Heart left ventricle (tissue), 13 donors: ENCODE measurements at regions not wholly inside any gene's neighbourhood (a gene's known extent, or its start where the extent isn't known, plus 50 kb on each side); places are given as distances from the start of the nearest gene placed in this dataset.

Experiments used
- POLR2A ChIP-seq, 2 donors: fragments of 450-650 bp; IDR thresholded peaks; one replicate each; pipeline ENCODE4 v1.6.1; 2017; ENCODE audit warnings: antibody characterized with exemption in 2 of 2, mild to moderate bottlenecking in 2 of 2, moderate library complexity in 2 of 2
- TF ChIP-seq, protein P1 (sequence below), 12 donors: fragments of 200-600 bp; sonication (generic) in 4 of 12; IDR thresholded peaks; one replicate each; pipeline versions ENCODE4 v1.5.0 to v1.8.0; 2018 to 2022; ENCODE audit warnings: antibody characterized with exemption in 12 of 12, mild to moderate bottlenecking in 5 of 12
- donor health status: ischemic (EF 13 %, LVEDD 7.1; RV severe dilation, severe dysfunction).
- donor health status: DM: no; HTN: yes; CAD: no.
- donor health status: DM: no; HTN: no; CAD: no.
- donor health status: ischemic (EF 25% LVEDD 6.9; RV normal size, moderate dysfunction).
- donor health status: ischemic (EF 25% LVEDD 5.7; RV mildly dilated, moderate dysfunction).
- donor health status: ischemic (EF 35%, LVEDD 5.7; RV mildly dilated, moderate dysfunction).
- donor health status: nonischemic (EF 11% LVEDD 7.7; RV severe dilation, severe dysfunction).
- donor health status: DM: yes; HTN: yes; CAD: no.
- donor health status: PGD.
- donor health status: ischemic (EF 29% LVEDD 5.4; RV normal size, mild dysfunction).
- donor health status: nonischemic (EF 23%, LVEDD 6.1; RV moderate dilation, normal function).

DNA sequence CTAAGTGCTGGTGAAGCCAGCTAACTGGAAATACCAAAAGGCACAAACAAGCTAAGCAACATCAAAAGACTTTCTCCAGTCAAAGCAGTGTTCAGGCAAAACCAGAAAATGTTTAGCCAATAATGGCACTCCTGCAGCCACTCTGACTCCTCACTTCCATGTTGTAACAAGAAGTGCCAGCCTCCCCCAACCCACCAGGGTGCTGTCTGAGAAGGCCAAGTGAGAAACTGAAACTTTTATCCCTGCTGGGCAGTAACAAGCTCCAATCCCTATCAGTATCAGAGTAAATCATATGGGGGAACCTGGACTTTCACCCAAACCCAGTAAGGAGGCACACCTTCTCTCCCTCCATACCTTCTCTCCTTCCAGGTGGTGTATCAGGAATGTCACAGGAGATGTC lies 414.8 kb upstream of the NMUR2 start:
- TF ChIP-seq POLR2A (IDR thresholded peaks at IDR 0.05) = no peak
- TF ChIP-seq, protein P1, sequence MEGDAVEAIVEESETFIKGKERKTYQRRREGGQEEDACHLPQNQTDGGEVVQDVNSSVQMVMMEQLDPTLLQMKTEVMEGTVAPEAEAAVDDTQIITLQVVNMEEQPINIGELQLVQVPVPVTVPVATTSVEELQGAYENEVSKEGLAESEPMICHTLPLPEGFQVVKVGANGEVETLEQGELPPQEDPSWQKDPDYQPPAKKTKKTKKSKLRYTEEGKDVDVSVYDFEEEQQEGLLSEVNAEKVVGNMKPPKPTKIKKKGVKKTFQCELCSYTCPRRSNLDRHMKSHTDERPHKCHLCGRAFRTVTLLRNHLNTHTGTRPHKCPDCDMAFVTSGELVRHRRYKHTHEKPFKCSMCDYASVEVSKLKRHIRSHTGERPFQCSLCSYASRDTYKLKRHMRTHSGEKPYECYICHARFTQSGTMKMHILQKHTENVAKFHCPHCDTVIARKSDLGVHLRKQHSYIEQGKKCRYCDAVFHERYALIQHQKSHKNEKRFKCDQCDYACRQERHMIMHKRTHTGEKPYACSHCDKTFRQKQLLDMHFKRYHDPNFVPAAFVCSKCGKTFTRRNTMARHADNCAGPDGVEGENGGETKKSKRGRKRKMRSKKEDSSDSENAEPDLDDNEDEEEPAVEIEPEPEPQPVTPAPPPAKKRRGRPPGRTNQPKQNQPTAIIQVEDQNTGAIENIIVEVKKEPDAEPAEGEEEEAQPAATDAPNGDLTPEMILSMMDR (IDR thresholded peaks at IDR 0.05) = no peak
